HepG2 (cell line): ENCODE measurements at regions not wholly inside any gene's neighbourhood (a gene's known extent, or its start where the extent isn't known, plus 50 kb on each side); places are given as distances from the start of the nearest gene placed in this dataset.

Source experiments
- ATAC-seq: fragments of 200-7000 bp; cut with Tn5 transposase; 3 replicates; pipeline ENCODE4 v1.9.1; 2020; ENCODE audit warnings: mild to moderate bottlenecking, moderate library complexity
- BruUV-seq: library from RNA; stranded (reverse); fragments of 400-500 nt; replicated peaks from 2 replicates; lab custom pipeline; 2021; lab: Mats Ljungman, UMichigan
- CTCF ChIA-PET: fragments of 300-600 bp; formaldehyde crosslinking; extraction: SDS; loops from one replicate; lab custom pipeline; 2021; ENCODE audit warnings: low total read pairs, inconsistent platforms, low intra/inter-chr PET ratio; lab: Yijun Ruan, JAX
- POLR2A ChIA-PET: fragments of 350-600 bp; sonication (Branson Sonifier 250); formaldehyde crosslinking; loops from one replicate; lab custom pipeline; 2020; ENCODE audit warnings: antibody characterized with exemption, inconsistent platforms; lab: Yijun Ruan, JAX
- DNase-seq: peaks from one replicate; pipeline ENCODE4 v3.0.0-alpha.2; 2015; ENCODE audit warnings: low spot score
- FAIRE-seq: peaks from 3 replicates; lab custom pipeline; 2011; peaks lifted over from hg19 to GRCh38; lab: Jason Lieb, UNC
- H2AFZ ChIP-seq: one replicate; pipeline ENCODE4 v1.6.1; 2011; ENCODE audit warnings: low read length, inconsistent platforms
- H3K27ac ChIP-seq: fragments of 300-600 bp; 3 replicates; pipeline ENCODE4 v1.8.0; 2011; ENCODE audit warnings: mixed run types, mild to moderate bottlenecking, mixed read lengths, low read length, inconsistent platforms; ENCODE audit not compliant: insufficient read depth; ENCODE audit errors: extremely low read length
- H3K27me3 ChIP-seq, 2 experiments: fragments of 200-600 bp in 1 of 2; 2 replicates in 1 of 2; 3 replicates in 1 of 2; pipeline versions ENCODE4 v1.6.0 to v1.8.0; 2011; ENCODE audit warnings: low read length in 2 of 2, mild to moderate bottlenecking in 2 of 2, moderate library complexity in 2 of 2, inconsistent platforms in 1 of 2; ENCODE audit not compliant: insufficient read depth in 2 of 2, control insufficient read depth in 1 of 2
- H3K36me3 ChIP-seq, 2 experiments: fragments of 200-600 bp in 1 of 2; replicated peaks in 1 of 2; 2 replicates in 1 of 2; 3 replicates in 1 of 2; pipeline versions ENCODE4 v1.5.1 to v1.8.0; 2011; ENCODE audit warnings: low read length in 2 of 2, inconsistent platforms in 1 of 2; ENCODE audit not compliant: insufficient read depth in 2 of 2, control insufficient read depth in 1 of 2
- H3K4me1 ChIP-seq: 2 replicates; pipeline ENCODE4 v1.5.1; 2012; ENCODE audit warnings: low read length, inconsistent platforms; ENCODE audit not compliant: insufficient read depth
- H3K4me2 ChIP-seq: 2 replicates; pipeline ENCODE4 v1.6.0; 2011; ENCODE audit warnings: low read depth, low read length, inconsistent platforms
- H3K4me3 ChIP-seq, 3 experiments: fragments of 200-600 bp in 1 of 3; sonication (generic), shearing (Covaris generic) in 1 of 3; replicated peaks in 1 of 3; 2 replicates each; pipeline ENCODE4 v1.5.1; 2011 to 2016; ENCODE audit warnings: low read length in 3 of 3, inconsistent platforms in 2 of 3, low read depth in 2 of 3, mild to moderate bottlenecking in 2 of 3, control low read depth in 1 of 3, mixed read lengths in 1 of 3; ENCODE audit not compliant: insufficient read depth in 1 of 3
- H3K79me2 ChIP-seq: one replicate; pipeline ENCODE4 v1.6.1; 2011; ENCODE audit warnings: low read length, inconsistent platforms; ENCODE audit not compliant: insufficient read depth
- H3K9ac ChIP-seq: 2 replicates; pipeline ENCODE4 v1.6.0; 2011; ENCODE audit warnings: mild to moderate bottlenecking, low read depth, low read length, inconsistent platforms; ENCODE audit not compliant: insufficient read depth
- H3K9me3 ChIP-seq: 2 replicates; pipeline ENCODE4 v1.5.1; 2012; ENCODE audit warnings: mild to moderate bottlenecking, low read length
- H4K20me1 ChIP-seq: 2 replicates; pipeline ENCODE4 v1.6.0; 2011; ENCODE audit warnings: inconsistent platforms, mild to moderate bottlenecking, low read length, moderate library complexity; ENCODE audit not compliant: insufficient read depth
- SATB2 ChIP-seq: sonication (generic); formaldehyde crosslinking; IDR thresholded peaks from 2 replicates; pipeline ENCODE4 v1.5.0; 2020; ENCODE audit warnings: missing genetic modification reagents
- ZNF326 ChIP-seq: sonication (generic); formaldehyde crosslinking; IDR thresholded peaks from 2 replicates; pipeline ENCODE4 v1.4.0; 2020; ENCODE audit warnings: missing genetic modification reagents, borderline replicate concordance
- ZNF468 ChIP-seq: sonication (generic); formaldehyde crosslinking; IDR thresholded peaks from 2 replicates; pipeline ENCODE4 v1.8.0; 2022; ENCODE audit warnings: mild to moderate bottlenecking, moderate library complexity, missing genetic modification reagents
- ZNF564 ChIP-seq: sonication (generic); formaldehyde crosslinking; IDR thresholded peaks from 2 replicates; pipeline ENCODE4 v1.8.1; 2023; ENCODE audit warnings: mild to moderate bottlenecking, missing genetic modification reagents
- ZNF781 ChIP-seq: sonication (generic); formaldehyde crosslinking; IDR thresholded peaks from 2 replicates; pipeline ENCODE4 v1.5.1; 2020; ENCODE audit warnings: borderline replicate concordance, mild to moderate bottlenecking, missing genetic modification reagents; ENCODE audit errors: not compliant biosample characterization
- WGBS: methylation state at CpG from one replicate; pipeline ENCODE4 v1.1.6; 2017; ENCODE audit warnings: low lambda C conversion rate; 5-methylcytosine and 5-hydroxymethylcytosine counted together
- in situ Hi-C: cut with HindIII; loops from 2 replicates; pipeline ENCODE4 v1.10.0; 2017; ENCODE audit warnings: low pct_unique_long_range_greater_than_20kb; ENCODE audit not compliant: extremely low pct_ligation_motif_present
- intact Hi-C: fragments of 100-400 bp; cut with micrococcal nuclease; formaldehyde crosslinking; loops from one replicate; pipeline ENCODE4 v1.10.0; 2022; ENCODE audit not compliant: unreplicated experiment
- TF ChIP-seq, protein P1 (sequence below): sonication (generic); formaldehyde crosslinking; IDR thresholded peaks from 2 replicates; pipeline ENCODE4 v1.9.0; 2021; ENCODE audit warnings: missing genetic modification reagents, borderline replicate concordance
- TF ChIP-seq, protein P2 (sequence below): IDR thresholded peaks from 2 replicates; pipeline ENCODE4 v1.6.1; 2018; ENCODE audit warnings: missing genetic modification reagents
- TF ChIP-seq, protein P3 (sequence below): sonication (generic); formaldehyde crosslinking; IDR thresholded peaks from 2 replicates; pipeline ENCODE4 v1.4.0; 2020; ENCODE audit warnings: missing genetic modification reagents

DNA sequence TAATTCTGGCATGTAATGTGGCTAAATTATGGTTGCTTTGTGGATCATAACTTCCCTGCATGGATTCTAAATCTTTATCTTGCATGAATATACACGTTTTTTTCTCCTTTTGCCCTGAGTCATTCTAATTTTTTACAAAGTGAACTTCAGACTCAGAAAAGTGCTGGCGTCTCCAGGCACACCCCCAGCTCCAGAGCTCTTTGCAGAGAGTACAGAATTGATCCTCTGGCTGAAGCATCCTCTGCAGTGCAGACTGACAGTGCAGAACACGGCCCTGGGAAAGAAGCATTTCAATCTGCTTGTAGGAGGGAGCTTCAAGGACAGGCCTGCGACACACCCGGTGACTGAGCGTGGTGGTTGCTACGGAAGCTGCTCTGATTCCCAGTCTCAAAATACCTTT lies 228.1 kb downstream of the FGF9 start:
- peaks cover 0 to 10% of the 10 kb centered on the region in 2 experiments; a peak in 3 of 5 replicates for H3K27me3 ChIP-seq

More for the DNA sequence above, 228.1 kb downstream of the FGF9 start:
- H3K4me2 ChIP-seq, result no peak overlapping the region
- BruUV-seq, result no TSS peak
- CTCF ChIA-PET, result no interaction called here
- no peaks in the 10 kb centered on the region for H3K36me3 ChIP-seq
- intact Hi-C loops (no loop called here), in situ Hi-C loops (loop anchor here (25.0 kb wide), 1 partner anchor 112 kb away; no protein-coding TSS in a partner anchor)
- no peaks in the 10 kb centered on the region for H4K20me1 ChIP-seq
- ATAC-seq (peak; percentile 52), DNase-seq (no peak), FAIRE-seq (no peak)
- POLR2A ChIA-PET, result no interaction called here
- H3K4me1 ChIP-seq, result peaks cover 29% of the 10 kb centered on the region
- H3K79me2 ChIP-seq, result no peaks in the 10 kb centered on the region
- H3K9ac ChIP-seq, result no peak overlapping the region
- H3K9me3 ChIP-seq, result no peaks in the 10 kb centered on the region
- 9% methylated on average over 6 of the region's 7 CpGs for WGBS
- no peak overlapping the region for H3K4me3 ChIP-seq
- H3K27ac ChIP-seq, result no peak overlapping the region
- no peak overlapping the region for H2AFZ ChIP-seq
- TF ChIP-seq SATB2 (CRISPR knock-in tag) (no peak), ZNF564 (no peak), ZNF781 (CRISPR knock-in tag) (no peak), ZNF468 (no peak), ZNF326 (CRISPR knock-in tag) (no peak)
- TF ChIP-seq, protein P1, sequence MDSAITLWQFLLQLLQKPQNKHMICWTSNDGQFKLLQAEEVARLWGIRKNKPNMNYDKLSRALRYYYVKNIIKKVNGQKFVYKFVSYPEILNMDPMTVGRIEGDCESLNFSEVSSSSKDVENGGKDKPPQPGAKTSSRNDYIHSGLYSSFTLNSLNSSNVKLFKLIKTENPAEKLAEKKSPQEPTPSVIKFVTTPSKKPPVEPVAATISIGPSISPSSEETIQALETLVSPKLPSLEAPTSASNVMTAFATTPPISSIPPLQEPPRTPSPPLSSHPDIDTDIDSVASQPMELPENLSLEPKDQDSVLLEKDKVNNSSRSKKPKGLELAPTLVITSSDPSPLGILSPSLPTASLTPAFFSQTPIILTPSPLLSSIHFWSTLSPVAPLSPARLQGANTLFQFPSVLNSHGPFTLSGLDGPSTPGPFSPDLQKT, result no peak
- TF ChIP-seq, protein P2, sequence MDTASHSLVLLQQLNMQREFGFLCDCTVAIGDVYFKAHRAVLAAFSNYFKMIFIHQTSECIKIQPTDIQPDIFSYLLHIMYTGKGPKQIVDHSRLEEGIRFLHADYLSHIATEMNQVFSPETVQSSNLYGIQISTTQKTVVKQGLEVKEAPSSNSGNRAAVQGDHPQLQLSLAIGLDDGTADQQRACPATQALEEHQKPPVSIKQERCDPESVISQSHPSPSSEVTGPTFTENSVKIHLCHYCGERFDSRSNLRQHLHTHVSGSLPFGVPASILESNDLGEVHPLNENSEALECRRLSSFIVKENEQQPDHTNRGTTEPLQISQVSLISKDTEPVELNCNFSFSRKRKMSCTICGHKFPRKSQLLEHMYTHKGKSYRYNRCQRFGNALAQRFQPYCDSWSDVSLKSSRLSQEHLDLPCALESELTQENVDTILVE (CRISPR knock-in tag), result no peak
- TF ChIP-seq, protein P3, sequence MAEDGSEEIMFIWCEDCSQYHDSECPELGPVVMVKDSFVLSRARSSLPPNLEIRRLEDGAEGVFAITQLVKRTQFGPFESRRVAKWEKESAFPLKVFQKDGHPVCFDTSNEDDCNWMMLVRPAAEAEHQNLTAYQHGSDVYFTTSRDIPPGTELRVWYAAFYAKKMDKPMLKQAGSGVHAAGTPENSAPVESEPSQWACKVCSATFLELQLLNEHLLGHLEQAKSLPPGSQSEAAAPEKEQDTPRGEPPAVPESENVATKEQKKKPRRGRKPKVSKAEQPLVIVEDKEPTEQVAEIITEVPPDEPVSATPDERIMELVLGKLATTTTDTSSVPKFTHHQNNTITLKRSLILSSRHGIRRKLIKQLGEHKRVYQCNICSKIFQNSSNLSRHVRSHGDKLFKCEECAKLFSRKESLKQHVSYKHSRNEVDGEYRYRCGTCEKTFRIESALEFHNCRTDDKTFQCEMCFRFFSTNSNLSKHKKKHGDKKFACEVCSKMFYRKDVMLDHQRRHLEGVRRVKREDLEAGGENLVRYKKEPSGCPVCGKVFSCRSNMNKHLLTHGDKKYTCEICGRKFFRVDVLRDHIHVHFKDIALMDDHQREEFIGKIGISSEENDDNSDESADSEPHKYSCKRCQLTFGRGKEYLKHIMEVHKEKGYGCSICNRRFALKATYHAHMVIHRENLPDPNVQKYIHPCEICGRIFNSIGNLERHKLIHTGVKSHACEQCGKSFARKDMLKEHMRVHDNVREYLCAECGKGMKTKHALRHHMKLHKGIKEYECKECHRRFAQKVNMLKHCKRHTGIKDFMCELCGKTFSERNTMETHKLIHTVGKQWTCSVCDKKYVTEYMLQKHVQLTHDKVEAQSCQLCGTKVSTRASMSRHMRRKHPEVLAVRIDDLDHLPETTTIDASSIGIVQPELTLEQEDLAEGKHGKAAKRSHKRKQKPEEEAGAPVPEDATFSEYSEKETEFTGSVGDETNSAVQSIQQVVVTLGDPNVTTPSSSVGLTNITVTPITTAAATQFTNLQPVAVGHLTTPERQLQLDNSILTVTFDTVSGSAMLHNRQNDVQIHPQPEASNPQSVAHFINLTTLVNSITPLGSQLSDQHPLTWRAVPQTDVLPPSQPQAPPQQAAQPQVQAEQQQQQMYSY (CRISPR knock-in tag), result no peak
